Neuronal stem cell (in vitro differentiated cells): ENCODE measurements at regions not wholly inside any gene's neighbourhood (a gene's known extent, or its start where the extent isn't known, plus 50 kb on each side); places are given as distances from the start of the nearest gene placed in this dataset.

Experiments
- DNase-seq: peaks from one replicate; pipeline ENCODE4 v3.0.0-alpha.2; 2013; ENCODE audit warnings: low spot score
- H2AFZ ChIP-seq: one replicate; pipeline ENCODE4 v1.6.1; 2013; ENCODE audit warnings: mild to moderate bottlenecking, low read length, inconsistent platforms
- H2AK5ac ChIP-seq: 2 replicates; pipeline ENCODE4 v1.6.1; 2013; ENCODE audit warnings: low read depth, mild to moderate bottlenecking, inconsistent platforms, low read length, moderate library complexity, mixed read lengths
- H2BK120ac ChIP-seq: 2 replicates; pipeline ENCODE4 v1.6.1; 2013; ENCODE audit warnings: low read depth, mild to moderate bottlenecking, inconsistent platforms, low read length, moderate library complexity, mixed read lengths
- H2BK12ac ChIP-seq: one replicate; pipeline ENCODE4 v1.6.1; 2013; ENCODE audit warnings: low read length, inconsistent platforms
- H2BK15ac ChIP-seq: 2 replicates; pipeline ENCODE4 v1.6.1; 2013; ENCODE audit warnings: mild to moderate bottlenecking, low read length, inconsistent platforms, mixed read lengths
- H2BK5ac ChIP-seq: one replicate; pipeline ENCODE4 v1.6.1; 2013; ENCODE audit warnings: inconsistent platforms, mild to moderate bottlenecking, low read length, moderate library complexity
- H3K14ac ChIP-seq: one replicate; pipeline ENCODE4 v1.6.1; 2013; ENCODE audit warnings: low read length, inconsistent platforms
- H3K18ac ChIP-seq: 2 replicates; pipeline ENCODE4 v1.6.1; 2013; ENCODE audit warnings: low read length, inconsistent platforms
- H3K23ac ChIP-seq: 2 replicates; pipeline ENCODE4 v1.6.1; 2013; ENCODE audit warnings: low read depth, mild to moderate bottlenecking, mixed read lengths, low read length, inconsistent platforms; ENCODE audit not compliant: poor library complexity
- H3K27ac ChIP-seq: replicated peaks from 3 replicates; pipeline ENCODE4 v1.5.1; 2013; ENCODE audit warnings: low read length, inconsistent platforms
- H3K27me3 ChIP-seq, 3 experiments: 2 replicates each; pipeline ENCODE4 v1.6.1; 2013; ENCODE audit warnings: low read length in 3 of 3, mild to moderate bottlenecking in 2 of 3, inconsistent platforms in 1 of 3, low read depth in 1 of 3, mixed read lengths in 1 of 3, moderate library complexity in 1 of 3; ENCODE audit not compliant: control insufficient read depth in 3 of 3, insufficient read depth in 3 of 3
- H3K36me3 ChIP-seq, 2 donors: replicated peaks in 1 of 2; 2 replicates each; pipeline ENCODE4 v1.6.1; 2013; ENCODE audit warnings: low read length in 2 of 2; ENCODE audit not compliant: control insufficient read depth in 2 of 2, insufficient read depth in 2 of 2
- H3K4ac ChIP-seq: 2 replicates; pipeline ENCODE4 v1.6.1; 2013; ENCODE audit warnings: inconsistent platforms, mild to moderate bottlenecking, low read length, moderate library complexity
- H3K4me1 ChIP-seq, 2 donors: 1 replicate in 1 of 2; 2 replicates in 1 of 2; pipeline ENCODE4 v1.6.1; 2013; ENCODE audit warnings: low read length in 2 of 2, low read depth in 1 of 2; ENCODE audit not compliant: control insufficient read depth in 2 of 2, insufficient read depth in 1 of 2
- H3K4me2 ChIP-seq: one replicate; pipeline ENCODE4 v1.6.1; 2013; ENCODE audit warnings: mild to moderate bottlenecking, low read length, inconsistent platforms; ENCODE audit not compliant: insufficient read depth, poor library complexity, severe bottlenecking
- H3K4me3 ChIP-seq, 2 donors: 2 replicates each; pipeline ENCODE4 v1.5.1; 2013; ENCODE audit warnings: low read length in 2 of 2, mild to moderate bottlenecking in 2 of 2, inconsistent platforms in 1 of 2, moderate library complexity in 1 of 2
- H3K79me1 ChIP-seq: one replicate; pipeline ENCODE4 v1.6.1; 2013; ENCODE audit warnings: low read depth, mild to moderate bottlenecking, inconsistent platforms, low read length, moderate library complexity
- H3K9ac ChIP-seq: one replicate; pipeline ENCODE4 v1.6.1; 2013; ENCODE audit warnings: mild to moderate bottlenecking, low read depth, low read length, inconsistent platforms; ENCODE audit not compliant: poor library complexity
- H3K9me3 ChIP-seq, 2 donors: replicated peaks in 1 of 2; 2 replicates each; pipeline versions ENCODE3 to v1.6.1; 2013; ENCODE audit warnings: low read length in 2 of 2, mild to moderate bottlenecking in 2 of 2, inconsistent platforms in 1 of 2, low read depth in 1 of 2, mixed read lengths in 1 of 2, moderate library complexity in 1 of 2; ENCODE audit not compliant: control insufficient read depth in 2 of 2, insufficient read depth in 1 of 2
- H4K8ac ChIP-seq: one replicate; pipeline ENCODE4 v1.6.1; 2013; ENCODE audit warnings: low read depth, mild to moderate bottlenecking, inconsistent platforms, low read length, moderate library complexity
- H4K91ac ChIP-seq: one replicate; pipeline ENCODE4 v1.6.1; 2013; ENCODE audit warnings: low read length, low read depth, mild to moderate bottlenecking, inconsistent platforms; ENCODE audit not compliant: poor library complexity
- WGBS, 2 donors: extraction: QIAGEN DNeasy Blood & Tissue Kit; methylation state at CpG; one replicate each; pipeline ENCODE4 v1.1.7; 2013; ENCODE audit warnings: missing lambda C conversion rate in 2 of 2, mixed read lengths in 1 of 2; ENCODE audit not compliant: insufficient read length in 2 of 2, insufficient replicate concordance in 1 of 2; ENCODE audit errors: extremely low coverage in 2 of 2; 5-methylcytosine and 5-hydroxymethylcytosine counted together

DNA sequence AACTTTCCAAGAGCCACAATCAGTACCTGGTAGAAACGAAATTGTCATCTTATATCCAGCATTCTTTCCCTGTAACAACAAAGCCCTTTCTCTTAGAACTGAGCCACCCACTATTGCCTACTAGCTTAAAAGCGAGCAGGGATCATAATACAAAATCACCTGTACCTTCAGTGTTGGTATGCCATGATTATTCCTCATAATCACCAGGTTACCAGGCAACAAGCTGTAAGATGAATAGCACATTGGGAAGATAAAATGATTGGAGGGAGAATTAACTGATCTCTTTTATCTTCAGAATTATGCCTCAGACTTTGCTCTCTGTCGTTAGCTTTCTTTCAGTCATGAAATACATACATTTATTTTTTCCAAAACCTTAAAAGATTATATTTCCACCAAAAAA lies 345.6 kb downstream of the PRELID2 start:
- Histone ChIP-seq H3K27me3 (no peaks in the 10 kb centered on the region), H3K4me2 (no peak overlapping the region), H3K9me3 (no peaks in the 10 kb centered on the region), H2AFZ (no peak overlapping the region), H3K4ac (no peak overlapping the region), H3K14ac (no peak overlapping the region), H3K23ac (no peak overlapping the region), H4K8ac (no peak overlapping the region), H2BK120ac (no peak overlapping the region), H3K27ac (no peak overlapping the region), H3K36me3 (no peaks in the 10 kb centered on the region), H2AK5ac (no peak overlapping the region), H3K4me3 (no peak overlapping the region), H2BK5ac (no peak overlapping the region), H3K4me1 (no peaks in the 10 kb centered on the region), H3K9ac (no peak overlapping the region), H4K91ac (no peak overlapping the region), H2BK15ac (no peak overlapping the region), H3K18ac (no peak overlapping the region), H2BK12ac (no peak overlapping the region), H3K79me1 (no peaks in the 10 kb centered on the region)
- DNase-seq: no peak
- no CpG with 5 or more reads among the region's 3 CpGs for WGBS, 2 donors

DNA sequence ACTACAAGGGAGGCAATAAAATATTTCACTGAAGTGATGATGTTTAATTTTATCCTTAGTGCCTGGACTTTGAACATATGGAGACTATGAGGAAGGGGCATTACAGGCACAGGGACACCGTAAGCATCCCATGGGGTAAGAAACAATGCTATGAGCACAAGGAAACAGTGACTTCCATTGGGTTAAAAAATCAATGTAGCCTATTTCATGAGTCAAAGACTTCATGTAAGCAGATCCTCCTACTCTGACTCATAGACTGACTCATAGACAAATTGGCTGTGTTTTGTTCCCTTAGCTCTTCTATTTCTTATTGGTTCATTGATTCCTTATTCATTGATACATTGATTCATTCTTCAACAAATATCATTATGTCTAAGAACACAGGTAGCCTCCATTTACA lies 351.0 kb downstream of the PRELID2 start:
- no peak overlapping the region for H3K4ac ChIP-seq
- no peak overlapping the region for H3K23ac ChIP-seq
- no peak overlapping the region for H2BK15ac ChIP-seq
- H3K4me2 ChIP-seq: no peak overlapping the region
- H3K18ac ChIP-seq: no peak overlapping the region
- no peak overlapping the region for H3K4me3 ChIP-seq
- no peak overlapping the region for H4K8ac ChIP-seq
- no peak overlapping the region for H2BK120ac ChIP-seq
- DNase-seq: no peak
- H3K27me3 ChIP-seq: no peaks in the 10 kb centered on the region
- no peak overlapping the region for H2AK5ac ChIP-seq
- H3K27ac ChIP-seq: no peak overlapping the region
- H3K9ac ChIP-seq: no peak overlapping the region
- H3K36me3 ChIP-seq: no peaks in the 10 kb centered on the region
- no peak overlapping the region for H2BK5ac ChIP-seq
- no peaks in the 10 kb centered on the region for H3K79me1 ChIP-seq
- no peak overlapping the region for H2BK12ac ChIP-seq
- peaks cover 0 to 3% of the 10 kb centered on the region in 2 donors for H3K4me1 ChIP-seq
- no peak overlapping the region for H3K14ac ChIP-seq
- no peak overlapping the region for H4K91ac ChIP-seq
- H3K9me3 ChIP-seq: no peaks in the 10 kb centered on the region
- WGBS, 2 donors: no CpG with 5 or more reads among the region's 1 CpG
- H2AFZ ChIP-seq: no peak overlapping the region

GRCh38 chr5:145483212-145483611 lies 351.9 kb downstream of the PRELID2 start:
- Histone ChIP-seq H3K23ac (no peak overlapping the region), H2AK5ac (no peak overlapping the region), H3K9ac (no peak overlapping the region), H3K4me3 (no peak overlapping the region), H3K27ac (no peak overlapping the region), H3K9me3 (no peaks in the 10 kb centered on the region), H2AFZ (no peak overlapping the region), H2BK5ac (no peak overlapping the region), H2BK12ac (no peak overlapping the region), H3K4ac (no peak overlapping the region), H4K91ac (no peak overlapping the region), H3K18ac (no peak overlapping the region), H3K27me3 (no peaks in the 10 kb centered on the region), H3K4me1 (peaks cover 0 to 3% of the 10 kb centered on the region in 2 donors), H2BK120ac (no peak overlapping the region), H3K79me1 (no peaks in the 10 kb centered on the region), H3K4me2 (no peak overlapping the region), H3K14ac (no peak overlapping the region), H3K36me3 (no peaks in the 10 kb centered on the region), H4K8ac (no peak overlapping the region), H2BK15ac (no peak overlapping the region)
- DNase-seq: no peak

- no peak overlapping the region for H3K4me3 ChIP-seq
- H3K9ac ChIP-seq: no peak overlapping the region
- H2BK15ac ChIP-seq: no peak overlapping the region
- H3K4me2 ChIP-seq: no peak overlapping the region
- no peaks in the 10 kb centered on the region for H3K79me1 ChIP-seq
- H2AK5ac ChIP-seq: no peak overlapping the region
- H2AFZ ChIP-seq: no peak overlapping the region
- H2BK120ac ChIP-seq: no peak overlapping the region
- H3K14ac ChIP-seq: no peak overlapping the region
- H3K4me1 ChIP-seq: peaks cover 0 to 3% of the 10 kb centered on the region in 2 donors
- no peaks in the 10 kb centered on the region for H3K27me3 ChIP-seq
- no peak overlapping the region for H4K91ac ChIP-seq
- no peaks in the 10 kb centered on the region for H3K9me3 ChIP-seq
- no peak overlapping the region for H3K4ac ChIP-seq
- no CpG with 5 or more reads among the region's 1 CpG for WGBS, 2 donors
- H2BK5ac ChIP-seq: no peak overlapping the region
- no peak overlapping the region for H4K8ac ChIP-seq
- DNase-seq: no peak
- H3K23ac ChIP-seq: no peak overlapping the region
- H3K27ac ChIP-seq: no peak overlapping the region
- no peaks in the 10 kb centered on the region for H3K36me3 ChIP-seq
- H3K18ac ChIP-seq: no peak overlapping the region
- H2BK12ac ChIP-seq: no peak overlapping the region
Measured at GRCh38 chr5:145479857-145480256, 355.3 kb downstream of the PRELID2 start.
